HG02623 (cell line): ENCODE measurements at regions not wholly inside any gene's neighbourhood (a gene's known extent, or its start where the extent isn't known, plus 50 kb on each side); places are given as distances from the start of the nearest gene placed in this dataset.
"Not testable (repeated sequence)": the region's sequence is repeated elsewhere in the genome, so short reads cannot be mapped to it uniquely, and the experiment has no call there.

ENCODE experiments used
- ATAC-seq: cut with Tn5 transposase; IDR thresholded peaks from one replicate; pipeline ENCODE4 v1.9.1; 2021; ENCODE audit warnings: moderate library complexity; ENCODE audit not compliant: unreplicated experiment

GRCh38 chr14:36418937-36419336, 98.5 kb upstream of the MBIP start:
- no peak for ATAC-seq

GRCh38 chr14:36411951-36412350, 91.5 kb upstream of the MBIP start:
- ATAC-seq, result not testable (repeated sequence)

- ATAC-seq, result no peak
Observed at GRCh38 chr14:36408388-36408787, 88.0 kb upstream of the MBIP start.

- ATAC-seq, result no peak
Observed at GRCh38 chr14:36405589-36406274, 85.3 kb upstream of the MBIP start.

GRCh38 chr14:36402867-36403266, 82.4 kb upstream of the MBIP start:
- ATAC-seq, result no peak

- no peak for ATAC-seq
Observed at GRCh38 chr14:36398463-36399291, 78.2 kb upstream of the MBIP start.

GRCh38 chr14:36397357-36397756, 76.9 kb upstream of the MBIP start:
- ATAC-seq, result no peak

GRCh38 chr14:36396798-36397197, 76.4 kb upstream of the MBIP start:
- ATAC-seq, result no peak

GRCh38 chr14:36394593-36394992, 74.2 kb upstream of the MBIP start:
- ATAC-seq, result no peak

GRCh38 chr14:36390718-36391117, 70.3 kb upstream of the MBIP start:
- ATAC-seq, result no peak

- ATAC-seq, result no peak
Observed at GRCh38 chr14:36383767-36384431, 63.5 kb upstream of the MBIP start.

- peak; percentile 93 for ATAC-seq
Observed at GRCh38 chr14:36373982-36374673, 53.7 kb upstream of the MBIP start.
